ENCODE measurements at regions not wholly inside any gene's neighbourhood (a gene's known extent, or its start where the extent isn't known, plus 50 kb on each side); places are given as distances from the start of the nearest gene placed in this dataset.

GRCh38 chr2:181143790-181144300 lies 163.4 kb downstream of the UBE2E3 start:
- Histone ChIP-seq H3K27ac (peak overlapping the region in 3 of 21 experiments; percentile 2 to 61 (median 22)), H3K4me3 (no peak overlapping the region)

- H3K27ac ChIP-seq, result no peak overlapping the region
- H3K4me3 ChIP-seq, result no peak overlapping the region
Observed at GRCh38 chr2:181145645-181146044, 165.2 kb downstream of the UBE2E3 start.

GRCh38 chr2:181146171-181146570 lies 165.8 kb downstream of the UBE2E3 start:
- no peak overlapping the region for H3K27ac ChIP-seq
- H3K4me3 ChIP-seq, result no peak overlapping the region

- no peak overlapping the region for H3K4me3 ChIP-seq
- no peak overlapping the region for H3K27ac ChIP-seq
Observed at GRCh38 chr2:181149056-181149455, 168.7 kb downstream of the UBE2E3 start.

- Histone ChIP-seq H3K4me3 (no peak overlapping the region), H3K27ac (no peak overlapping the region)
Observed at GRCh38 chr2:181152226-181152625, 171.8 kb downstream of the UBE2E3 start.

GRCh38 chr2:181152701-181153100 lies 172.3 kb downstream of the UBE2E3 start:
- Histone ChIP-seq H3K4me3 (no peak overlapping the region), H3K27ac (no peak overlapping the region)

GRCh38 chr2:181153886-181154285 lies 173.5 kb downstream of the UBE2E3 start:
- H3K27ac ChIP-seq, result no peak overlapping the region
- no peak overlapping the region for H3K4me3 ChIP-seq

GRCh38 chr2:181157326-181157725 lies 176.9 kb downstream of the UBE2E3 start:
- no peak overlapping the region for H3K27ac ChIP-seq
- H3K4me3 ChIP-seq, result no peak overlapping the region

- Histone ChIP-seq H3K4me3 (no peak overlapping the region), H3K27ac (no peak overlapping the region)
Observed at GRCh38 chr2:181158427-181158826, 178.0 kb downstream of the UBE2E3 start.

- no peak overlapping the region for H3K4me3 ChIP-seq
- H3K27ac ChIP-seq, result no peak overlapping the region
Observed at GRCh38 chr2:181161615-181162014, 181.2 kb downstream of the UBE2E3 start.

- Histone ChIP-seq H3K4me3 (no peak overlapping the region), H3K27ac (peak overlapping the region in 1 of 21 experiments; percentile 30)
Observed at GRCh38 chr2:181163139-181163538, 182.7 kb downstream of the UBE2E3 start.

- Histone ChIP-seq H3K27ac (peak overlapping the region in 1 of 21 experiments; percentile 30), H3K4me3 (no peak overlapping the region)
Observed at GRCh38 chr2:181163691-181164090, 183.3 kb downstream of the UBE2E3 start.

GRCh38 chr2:181164699-181165098 lies 184.3 kb downstream of the UBE2E3 start:
- H3K27ac ChIP-seq, result peak overlapping the region in 3 of 21 experiments; percentile 17 to 72 (median 67)
- no peak overlapping the region for H3K4me3 ChIP-seq

- H3K4me3 ChIP-seq, result no peak overlapping the region
- peak overlapping the region in 5 of 21 experiments; percentile 26 to 72 (median 57) for H3K27ac ChIP-seq
Observed at GRCh38 chr2:181165199-181165868, 184.9 kb downstream of the UBE2E3 start.

- Histone ChIP-seq H3K27ac (no peak overlapping the region), H3K4me3 (no peak overlapping the region)
Observed at GRCh38 chr2:181169503-181169902, 189.1 kb downstream of the UBE2E3 start.

- no peak overlapping the region for H3K4me3 ChIP-seq
Observed at GRCh38 chr2:181170256-181170655, 189.9 kb downstream of the UBE2E3 start.

GRCh38 chr2:181172676-181173075 lies 192.3 kb downstream of the UBE2E3 start:
- H3K4me3 ChIP-seq, result no peak overlapping the region
- H3K27ac ChIP-seq, result no peak overlapping the region

More at GRCh38 chr2:181170256-181170655, 189.9 kb downstream of the UBE2E3 start:
- H3K27ac ChIP-seq, result no peak overlapping the region

- no peak overlapping the region for H3K4me3 ChIP-seq
- H3K27ac ChIP-seq, result no peak overlapping the region
Observed at GRCh38 chr2:181174611-181175580, 194.5 kb downstream of the UBE2E3 start.

GRCh38 chr2:181176540-181176939 lies 196.1 kb downstream of the UBE2E3 start:
- Histone ChIP-seq H3K27ac (no peak overlapping the region), H3K4me3 (no peak overlapping the region)

- H3K27ac ChIP-seq, result peak overlapping the region in 1 of 21 experiments; percentile 6
- H3K4me3 ChIP-seq, result no peak overlapping the region
Observed at GRCh38 chr2:181177376-181177775, 197.0 kb downstream of the UBE2E3 start.

Measured in skin epidermis (tissue), 12 donors.